GM21390 (cell line): ENCODE measurements at regions not wholly inside any gene's neighbourhood (a gene's known extent, or its start where the extent isn't known, plus 50 kb on each side); places are given as distances from the start of the nearest gene placed in this dataset.

Source experiments
- ATAC-seq: cut with Tn5 transposase; IDR thresholded peaks from one replicate; pipeline ENCODE4 v1.9.1; 2021; ENCODE audit not compliant: unreplicated experiment

DNA sequence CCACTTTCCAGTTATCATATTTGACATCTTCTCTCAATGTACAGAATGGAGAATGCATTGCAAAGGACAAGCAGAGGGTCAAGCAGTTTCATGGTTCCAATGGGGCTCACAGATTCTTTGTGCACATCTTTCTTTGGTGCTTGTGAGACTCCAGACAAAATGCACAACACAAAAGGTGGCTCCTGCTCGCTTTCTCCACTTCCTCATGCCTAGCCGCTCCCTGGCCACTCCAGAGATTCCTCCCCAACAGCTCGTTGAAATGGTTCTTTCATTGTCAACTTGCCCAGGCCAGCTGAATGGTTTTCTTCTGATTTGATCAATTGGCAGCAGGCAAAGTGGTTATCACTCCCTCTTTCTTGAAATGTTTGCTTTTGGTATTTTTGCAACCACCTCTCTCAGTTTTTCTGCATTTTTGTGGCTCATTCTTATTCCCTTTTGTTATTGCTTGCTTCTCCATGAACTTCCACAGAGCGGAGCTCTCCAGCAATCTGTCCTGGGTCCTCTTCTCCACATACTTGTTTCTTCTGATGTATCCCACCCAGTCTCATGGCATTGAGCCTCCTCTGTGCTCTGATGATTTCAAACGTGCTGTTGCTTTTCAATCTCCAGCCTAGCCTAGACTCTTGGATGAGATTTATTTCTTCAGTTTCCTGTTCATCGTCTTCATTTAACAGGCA is 507.8 kb upstream of the MKI67 start:
- no peak for ATAC-seq

DNA sequence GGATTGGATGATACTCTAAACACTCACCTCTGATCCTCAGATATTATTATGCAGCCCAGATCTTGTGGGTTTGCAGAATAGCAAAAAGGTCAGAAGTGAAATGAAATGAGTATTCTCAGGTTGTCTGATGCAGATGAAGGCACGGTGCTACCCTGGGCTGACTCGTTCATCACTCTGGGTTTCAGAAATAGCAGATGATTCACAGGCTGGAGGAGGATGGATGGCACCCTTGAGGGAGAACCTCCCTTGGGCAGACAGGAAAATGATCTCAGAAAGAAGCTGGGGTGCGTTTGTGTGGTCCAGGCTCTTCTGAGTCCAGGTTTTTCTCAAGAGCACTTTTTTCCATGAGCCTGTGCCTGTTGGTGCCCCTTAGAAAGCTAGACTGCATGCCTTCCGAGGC is 515.8 kb upstream of the MKI67 start:
- ATAC-seq, result no peak

- ATAC-seq, result no peak
Observed at GRCh38 chr10:128642502-128642901, 516.3 kb upstream of the MKI67 start.

DNA sequence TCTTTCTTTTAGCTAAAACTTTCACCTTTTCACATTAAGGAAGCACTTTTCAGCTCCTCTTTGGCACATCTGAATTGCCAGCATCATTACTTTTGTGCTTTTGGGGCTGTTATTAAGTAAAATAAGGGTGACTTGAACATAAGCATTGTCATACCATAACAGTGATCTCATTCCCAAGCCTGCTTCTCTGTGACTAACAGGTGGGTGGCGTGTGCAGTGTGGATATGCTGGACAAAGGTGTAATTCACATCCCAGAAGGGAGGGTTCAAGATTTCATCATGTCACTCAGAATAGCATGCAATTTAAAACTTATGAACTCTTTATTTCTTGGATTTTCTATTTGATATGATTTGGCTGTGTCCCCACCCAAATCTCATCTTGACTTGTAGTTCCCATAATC is 517.4 kb upstream of the MKI67 start:
- no peak for ATAC-seq

DNA sequence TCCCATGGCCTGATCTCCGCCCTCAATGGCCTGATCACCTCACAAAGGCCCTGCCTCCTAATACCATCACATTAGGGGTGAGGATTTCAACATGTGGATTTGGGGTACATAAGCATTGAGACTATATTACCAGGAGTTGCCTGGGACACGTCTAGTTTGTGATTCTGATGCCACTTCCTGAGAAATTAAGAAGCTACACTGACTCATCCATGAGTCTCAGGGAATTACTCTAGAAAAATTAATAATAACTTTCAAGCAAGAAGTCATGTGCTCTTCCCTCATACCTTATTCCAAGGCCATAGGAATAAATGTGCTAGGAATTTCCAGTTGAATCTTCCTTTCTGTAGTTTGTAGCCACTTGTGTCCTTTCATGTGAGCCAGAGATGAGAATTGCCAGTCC is 519.3 kb upstream of the MKI67 start:
- no peak for ATAC-seq

DNA sequence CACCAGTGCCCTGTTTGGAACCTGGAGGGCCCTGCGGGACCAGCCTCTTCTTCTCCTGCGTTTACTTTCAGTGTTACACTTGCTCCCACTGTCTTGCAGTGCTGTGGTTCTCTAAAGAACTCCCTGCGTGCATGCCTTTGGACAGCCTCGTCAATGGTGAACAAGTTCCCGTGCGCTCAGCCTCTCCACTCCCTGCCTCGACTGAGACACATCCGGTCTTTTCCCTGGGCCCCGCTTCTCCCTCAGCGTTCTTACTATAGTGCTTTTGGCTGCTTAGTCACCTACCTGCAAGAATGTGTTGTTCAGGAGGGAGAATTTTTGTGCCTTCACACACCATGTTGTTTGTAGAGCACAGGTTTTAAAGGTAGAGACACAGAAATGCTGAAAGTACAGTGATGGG is 520.7 kb upstream of the MKI67 start:
- ATAC-seq, result no peak

DNA sequence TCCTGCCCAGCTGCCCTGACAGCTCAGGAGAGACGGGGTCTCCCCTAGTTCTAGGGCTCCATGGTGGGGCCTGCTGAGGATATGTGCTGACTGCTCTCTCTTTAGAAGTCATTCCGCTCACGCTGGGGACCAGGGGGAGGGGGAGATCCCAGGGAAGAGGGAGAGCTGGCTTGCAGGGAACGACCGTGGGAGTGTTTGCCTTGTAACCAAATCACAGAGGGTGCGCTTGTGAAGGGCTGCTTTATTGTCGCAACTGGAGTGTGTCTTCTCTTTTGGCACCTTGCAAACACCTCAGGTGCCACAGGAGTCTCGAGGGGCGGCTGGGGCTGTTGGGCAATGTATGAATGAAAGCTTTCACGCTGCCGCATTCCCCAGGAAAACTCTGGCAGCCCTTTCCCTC is 531.3 kb upstream of the MKI67 start:
- no peak for ATAC-seq

GRCh38 chr10:128660726-128661125 is 534.5 kb upstream of the MKI67 start:
- no peak for ATAC-seq

- ATAC-seq, result no peak
Observed at GRCh38 chr10:128661404-128662197, 535.4 kb upstream of the MKI67 start.

GRCh38 chr10:128662520-128662919 is 536.3 kb upstream of the MKI67 start:
- no peak for ATAC-seq

GRCh38 chr10:128664729-128665128 is 538.5 kb upstream of the MKI67 start:
- ATAC-seq, result no peak

GRCh38 chr10:128675405-128675804 is 549.2 kb upstream of the MKI67 start:
- ATAC-seq, result no peak

DNA sequence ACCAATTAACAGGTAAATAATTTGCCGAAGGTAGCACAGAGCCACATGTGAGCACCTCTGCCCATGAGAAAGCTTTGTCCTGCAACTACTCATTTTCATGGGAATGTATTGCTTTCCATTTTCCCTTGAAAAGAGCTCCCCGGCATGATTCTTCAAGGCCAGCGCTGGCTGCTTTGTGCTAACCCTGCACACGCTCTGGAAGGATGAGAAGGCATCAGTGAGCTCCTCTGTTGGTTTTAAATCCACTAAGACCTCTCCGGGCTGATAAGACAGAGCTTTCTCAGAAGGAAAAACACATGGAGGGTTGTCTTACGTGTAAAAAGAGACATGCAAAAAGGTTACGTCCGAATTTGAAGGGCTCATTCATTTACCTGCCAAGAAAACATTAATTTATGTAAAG is 553.9 kb upstream of the MKI67 start:
- no peak for ATAC-seq

DNA sequence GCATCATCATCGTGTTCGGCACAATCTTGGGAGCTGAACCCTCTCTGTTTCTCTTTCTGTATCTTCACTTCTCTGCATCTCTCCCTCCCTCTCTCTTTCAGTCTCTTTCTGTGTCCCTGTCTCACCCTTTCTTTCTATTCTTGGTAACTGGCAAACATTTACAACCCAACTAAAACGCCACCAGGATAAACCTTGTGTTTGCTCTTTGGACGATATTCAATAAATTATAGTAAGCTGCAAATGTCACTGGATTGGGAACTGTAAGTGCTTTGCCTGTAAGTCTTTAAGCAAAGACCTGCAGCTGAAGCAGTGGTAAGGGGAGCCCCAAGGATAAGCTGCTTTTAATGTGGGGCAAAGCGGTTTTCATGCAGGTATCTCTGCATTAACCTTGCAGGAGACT is 558.0 kb upstream of the MKI67 start:
- no peak for ATAC-seq

DNA sequence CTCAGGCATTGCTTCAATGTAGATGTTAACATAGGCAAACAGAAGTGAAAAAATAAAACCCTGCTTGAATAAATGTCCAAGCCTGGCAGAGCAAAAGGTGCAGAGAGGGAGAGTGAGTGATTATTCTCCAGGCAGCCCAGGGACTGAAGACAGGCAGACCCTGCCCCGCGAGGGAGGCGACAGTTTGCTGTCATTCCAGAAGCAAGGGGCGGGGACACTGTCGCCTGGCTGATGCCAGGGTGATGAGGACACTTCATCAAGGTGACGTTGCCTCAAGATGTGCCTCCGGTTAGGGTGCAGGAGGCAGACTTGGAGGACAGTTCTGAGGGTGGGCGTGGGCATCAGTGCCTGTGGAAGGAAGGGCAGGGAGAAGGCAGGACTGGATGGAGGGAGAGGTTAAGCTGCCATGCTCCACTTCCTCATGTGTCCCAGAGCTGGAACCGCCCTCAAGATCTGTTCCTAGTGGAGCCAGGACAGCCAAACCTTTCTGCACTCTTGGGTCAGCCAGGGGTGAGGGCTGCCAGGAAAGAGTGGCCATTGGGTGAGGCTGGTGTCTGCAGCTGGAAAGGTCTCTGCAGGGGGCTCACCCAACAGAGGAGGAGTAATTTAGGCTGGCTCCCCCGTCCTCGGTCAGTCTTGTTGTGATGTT is 560.5 kb upstream of the MKI67 start:
- no peak for ATAC-seq

DNA sequence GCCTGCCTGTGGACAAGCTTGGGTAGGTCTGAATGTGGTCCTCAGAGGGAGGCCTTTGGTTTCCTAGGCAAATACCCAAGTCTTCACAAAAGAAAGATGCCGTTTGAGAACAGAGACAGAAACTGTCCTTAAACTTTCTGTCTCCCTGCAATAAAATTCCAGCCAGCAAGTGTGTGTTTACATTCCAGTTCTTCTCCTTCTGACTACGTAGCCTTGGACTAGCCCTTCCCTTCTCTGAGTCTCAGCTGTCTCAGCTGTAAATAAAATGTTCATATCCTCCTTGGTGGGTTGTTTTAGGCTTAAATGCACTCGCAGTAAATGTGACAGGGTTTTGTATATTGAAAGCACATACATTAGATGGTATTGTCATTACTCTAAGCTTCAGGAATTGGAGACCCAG is 561.2 kb upstream of the MKI67 start:
- ATAC-seq, result no peak

- no peak for ATAC-seq
Observed at GRCh38 chr10:128687927-128688549, 561.8 kb upstream of the MKI67 start.

GRCh38 chr10:128689667-128690066 is 563.4 kb upstream of the MKI67 start:
- ATAC-seq, result no peak

DNA sequence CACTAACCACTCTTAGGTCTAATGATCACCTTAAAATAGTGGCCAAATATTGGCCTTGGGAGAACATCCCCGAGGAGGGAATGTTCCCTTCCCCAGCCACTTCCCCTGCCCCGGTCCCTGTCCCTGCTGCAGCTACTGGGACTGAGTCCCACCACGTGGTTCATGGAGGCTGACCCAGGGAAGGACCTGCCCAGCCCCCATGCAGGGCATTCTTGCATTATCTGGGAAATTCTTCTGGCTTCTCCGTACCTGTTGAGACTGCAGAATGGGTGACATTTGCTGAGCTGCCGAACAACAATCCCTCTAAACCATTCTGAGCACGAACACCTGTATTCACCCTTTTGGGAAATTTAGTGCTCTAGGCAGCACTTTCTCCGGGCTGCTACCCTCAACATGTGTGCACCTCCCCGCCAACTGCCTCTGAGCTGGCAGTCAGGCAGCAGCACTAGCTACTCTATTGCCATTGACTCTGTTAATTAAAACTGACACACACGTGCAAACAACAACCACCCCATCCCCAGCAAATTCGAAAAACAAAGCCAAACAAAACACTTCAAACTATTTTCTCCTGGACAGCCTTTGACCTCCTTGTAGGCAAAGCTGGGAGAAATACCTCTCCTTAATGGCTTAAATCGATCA is 567.4 kb upstream of the MKI67 start:
- no peak for ATAC-seq

GRCh38 chr10:128694168-128694850 is 568.1 kb upstream of the MKI67 start:
- ATAC-seq, result no peak
